ENCODE measurements at regions not wholly inside any gene's neighbourhood (a gene's known extent, or its start where the extent isn't known, plus 50 kb on each side); places are given as distances from the start of the nearest gene placed in this dataset.
"Not testable (repeated sequence)": the region's sequence is repeated elsewhere in the genome, so short reads cannot be mapped to it uniquely, and the experiment has no call there.

GRCh38 chr7:28330384-28331070 lies 81.8 kb upstream of the CREB5 start:
- WGBS (ENCODE audit: missing lambda C conversion rate): 47% methylated on average over 4 of the region's 4 CpGs
- CTCF ChIA-PET: no interaction called here
- Histone ChIP-seq H3K27ac (no peak overlapping the region), H3K9me3 (0 out of 3 replicates have a peak, but pooled peaks cover 11% of the 10 kb centered on the region), H3K4me2 (no peak overlapping the region), H3K4me3 (no peak overlapping the region), H3K4me1 (no peaks in the 10 kb centered on the region)
- no peak for ATAC-seq
- no peak for FAIRE-seq
- DNase-seq (ENCODE audit: low read depth in 1 of 2, low spot score in 1 of 2): no peak
- POLR2A ChIA-PET: no interaction called here
- TF ChIP-seq CEBPB (IDR thresholded peaks at IDR 0.05) (no peak), CHD2 (IDR thresholded peaks at IDR 0.05; ENCODE audit: low read length, partially characterized antibody) (no peak), MAZ (IDR thresholded peaks at IDR 0.05; ENCODE audit: borderline replicate concordance, low read depth, low read length) (no peak), RCOR1 (IDR thresholded peaks at IDR 0.05; ENCODE audit: low read depth, low read length) (no peak), NR3C1 (IDR thresholded peaks at IDR 0.05) (no peak), FOXS1 (CRISPR knock-in tag; IDR thresholded peaks at IDR 0.05) (no peak), FOSB (CRISPR knock-in tag; IDR thresholded peaks at IDR 0.05) (no peak), HES2 (IDR thresholded peaks at IDR 0.05) (no peak), EHF (CRISPR knock-in tag; IDR thresholded peaks at IDR 0.05) (no peak), HEYL (CRISPR knock-in tag; IDR thresholded peaks at IDR 0.05) (no peak), CTCF (IDR thresholded peaks at IDR 0.05) (no peak), EP300 (IDR thresholded peaks at IDR 0.05) (no peak), MAFK (IDR thresholded peaks at IDR 0.05; ENCODE audit: partially characterized antibody) (no peak)

GRCh38 chr7:28332046-28332445 lies 80.3 kb upstream of the CREB5 start:
- no peak overlapping the region for H3K4me3 ChIP-seq
- H3K4me2 ChIP-seq: no peak overlapping the region
- ChIA-PET CTCF (interaction anchor here (0.6 to 0.8 kb wide), 3 partner anchors 16 to 935 kb away, joined by 3 read pairs; no protein-coding TSS in a partner anchor), POLR2A (no interaction called here)
- TF ChIP-seq EP300 (IDR thresholded peaks at IDR 0.05) (no peak), ELK1 (IDR thresholded peaks at IDR 0.05; ENCODE audit: low read depth, low read length) (no peak), CEBPB (IDR thresholded peaks at IDR 0.05) (no peak), PHF8 (IDR thresholded peaks at IDR 0.05; ENCODE audit: borderline replicate concordance, low read depth) (no peak), MAX (IDR thresholded peaks at IDR 0.05) (no peak), CBX2 (IDR thresholded peaks at IDR 0.05; ENCODE audit: borderline replicate concordance, low read depth) (no peak), ESRRA (IDR thresholded peaks at IDR 0.05; ENCODE audit: borderline replicate concordance, low read length) (no peak), CHD4 (IDR thresholded peaks at IDR 0.05; ENCODE audit: borderline replicate concordance) (no peak), HDAC2 (IDR thresholded peaks at IDR 0.05) (no peak), JUNB (IDR thresholded peaks at IDR 0.05) (no peak), ATOH8 (CRISPR knock-in tag; IDR thresholded peaks at IDR 0.05; ENCODE audit: low read depth) (no peak), HOXB5 (CRISPR knock-in tag; IDR thresholded peaks at IDR 0.05) (no peak), JUN (IDR thresholded peaks at IDR 0.05) (no peak), NPAS2 (CRISPR knock-in tag; IDR thresholded peaks at IDR 0.05; ENCODE audit: borderline replicate concordance) (no peak)
- 63% methylated on average over 4 of the region's 4 CpGs for whole genome bisulfite sequencing (ENCODE audit: missing lambda C conversion rate)
- ATAC-seq: no peak
- no peaks in the 10 kb centered on the region for H3K4me1 ChIP-seq
- H3K27ac ChIP-seq: no peak overlapping the region
- FAIRE-seq: no peak
- H3K9me3 ChIP-seq: 0 out of 3 replicates have a peak, but pooled peaks cover 11% of the 10 kb centered on the region
- DNase-seq (ENCODE audit: low read depth in 1 of 2, low spot score in 1 of 2): no peak

- H3K4me1 ChIP-seq; H3K4me3 ChIP-seq; POLR2A ChIA-PET; FAIRE-seq; ATAC-seq; H3K4me2 ChIP-seq; DNase-seq (ENCODE audit: low read depth in 1 of 2, low spot score in 1 of 2); H3K27ac ChIP-seq; CTCF ChIA-PET: not testable (repeated sequence)
- 0 out of 3 replicates have a peak, but pooled peaks cover 11% of the 10 kb centered on the region for H3K9me3 ChIP-seq
These were observed 78.8 kb upstream of the CREB5 start for GRCh38 chr7:28333548-28333947.

Data from A549 (cell line).